NCI-H82 treated with DMSO at 0.1 percent for 48 hours (cell line): ENCODE measurements at regions not wholly inside any gene's neighbourhood (a gene's known extent, or its start where the extent isn't known, plus 50 kb on each side); places are given as distances from the start of the nearest gene placed in this dataset.

Experiments used
- DNase-seq: peaks from one replicate; lab custom pipeline; 2025; ENCODE audit not compliant: unreplicated experiment; lab: John Stamatoyannopoulos, UW

- DNase-seq, result no peak
Observed at GRCh38 chr3:2041931-2042330, 56.7 kb upstream of the CNTN4 start.
